HL-60 (cell line): ENCODE measurements at regions not wholly inside any gene's neighbourhood (a gene's known extent, or its start where the extent isn't known, plus 50 kb on each side); places are given as distances from the start of the nearest gene placed in this dataset.

Experiments
- GABPA ChIP-seq: IDR thresholded peaks from 2 replicates; pipeline ENCODE4 v1.6.1; 2012; ENCODE audit warnings: low read depth
- POLR2AphosphoS5 ChIP-seq: IDR thresholded peaks from 2 replicates; pipeline ENCODE4 v1.6.1; 2012; ENCODE audit warnings: low read depth
- TF ChIP-seq, protein P1 (sequence below): IDR thresholded peaks from one replicate; pipeline ENCODE4 v1.5.1; 2011; ENCODE audit warnings: low read length, control low read depth, inconsistent platforms; ENCODE audit not compliant: insufficient read depth
- TF ChIP-seq, protein P2 (sequence below): IDR thresholded peaks from 2 replicates; pipeline ENCODE4 v1.6.1; 2012; ENCODE audit warnings: low read depth; ENCODE audit not compliant: insufficient replicate concordance

DNA sequence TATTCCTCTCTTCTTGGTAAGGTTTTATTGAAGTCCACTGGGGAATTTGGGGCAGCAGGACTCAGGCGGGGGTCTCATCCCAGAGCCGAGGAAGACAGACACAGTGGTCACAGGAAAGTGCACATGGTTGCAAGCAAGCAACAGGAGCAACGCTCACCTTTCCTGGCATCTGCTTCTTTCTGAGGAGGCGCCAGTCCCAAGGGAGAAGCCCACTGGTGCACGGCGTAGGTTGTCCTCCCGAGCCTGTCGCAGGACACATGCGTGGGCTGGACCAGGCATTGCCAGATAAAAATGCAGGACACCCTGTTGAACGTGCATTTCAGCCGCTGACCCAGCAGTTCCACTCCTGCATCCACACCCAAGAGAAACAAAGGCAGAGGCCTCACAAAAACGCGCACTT lies 72.4 kb upstream of the OLFM1 start:
- TF ChIP-seq POLR2AphosphoS5 (no peak), GABPA (no peak)
- TF ChIP-seq, protein P1, sequence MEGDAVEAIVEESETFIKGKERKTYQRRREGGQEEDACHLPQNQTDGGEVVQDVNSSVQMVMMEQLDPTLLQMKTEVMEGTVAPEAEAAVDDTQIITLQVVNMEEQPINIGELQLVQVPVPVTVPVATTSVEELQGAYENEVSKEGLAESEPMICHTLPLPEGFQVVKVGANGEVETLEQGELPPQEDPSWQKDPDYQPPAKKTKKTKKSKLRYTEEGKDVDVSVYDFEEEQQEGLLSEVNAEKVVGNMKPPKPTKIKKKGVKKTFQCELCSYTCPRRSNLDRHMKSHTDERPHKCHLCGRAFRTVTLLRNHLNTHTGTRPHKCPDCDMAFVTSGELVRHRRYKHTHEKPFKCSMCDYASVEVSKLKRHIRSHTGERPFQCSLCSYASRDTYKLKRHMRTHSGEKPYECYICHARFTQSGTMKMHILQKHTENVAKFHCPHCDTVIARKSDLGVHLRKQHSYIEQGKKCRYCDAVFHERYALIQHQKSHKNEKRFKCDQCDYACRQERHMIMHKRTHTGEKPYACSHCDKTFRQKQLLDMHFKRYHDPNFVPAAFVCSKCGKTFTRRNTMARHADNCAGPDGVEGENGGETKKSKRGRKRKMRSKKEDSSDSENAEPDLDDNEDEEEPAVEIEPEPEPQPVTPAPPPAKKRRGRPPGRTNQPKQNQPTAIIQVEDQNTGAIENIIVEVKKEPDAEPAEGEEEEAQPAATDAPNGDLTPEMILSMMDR = no peak
- TF ChIP-seq, protein P2, sequence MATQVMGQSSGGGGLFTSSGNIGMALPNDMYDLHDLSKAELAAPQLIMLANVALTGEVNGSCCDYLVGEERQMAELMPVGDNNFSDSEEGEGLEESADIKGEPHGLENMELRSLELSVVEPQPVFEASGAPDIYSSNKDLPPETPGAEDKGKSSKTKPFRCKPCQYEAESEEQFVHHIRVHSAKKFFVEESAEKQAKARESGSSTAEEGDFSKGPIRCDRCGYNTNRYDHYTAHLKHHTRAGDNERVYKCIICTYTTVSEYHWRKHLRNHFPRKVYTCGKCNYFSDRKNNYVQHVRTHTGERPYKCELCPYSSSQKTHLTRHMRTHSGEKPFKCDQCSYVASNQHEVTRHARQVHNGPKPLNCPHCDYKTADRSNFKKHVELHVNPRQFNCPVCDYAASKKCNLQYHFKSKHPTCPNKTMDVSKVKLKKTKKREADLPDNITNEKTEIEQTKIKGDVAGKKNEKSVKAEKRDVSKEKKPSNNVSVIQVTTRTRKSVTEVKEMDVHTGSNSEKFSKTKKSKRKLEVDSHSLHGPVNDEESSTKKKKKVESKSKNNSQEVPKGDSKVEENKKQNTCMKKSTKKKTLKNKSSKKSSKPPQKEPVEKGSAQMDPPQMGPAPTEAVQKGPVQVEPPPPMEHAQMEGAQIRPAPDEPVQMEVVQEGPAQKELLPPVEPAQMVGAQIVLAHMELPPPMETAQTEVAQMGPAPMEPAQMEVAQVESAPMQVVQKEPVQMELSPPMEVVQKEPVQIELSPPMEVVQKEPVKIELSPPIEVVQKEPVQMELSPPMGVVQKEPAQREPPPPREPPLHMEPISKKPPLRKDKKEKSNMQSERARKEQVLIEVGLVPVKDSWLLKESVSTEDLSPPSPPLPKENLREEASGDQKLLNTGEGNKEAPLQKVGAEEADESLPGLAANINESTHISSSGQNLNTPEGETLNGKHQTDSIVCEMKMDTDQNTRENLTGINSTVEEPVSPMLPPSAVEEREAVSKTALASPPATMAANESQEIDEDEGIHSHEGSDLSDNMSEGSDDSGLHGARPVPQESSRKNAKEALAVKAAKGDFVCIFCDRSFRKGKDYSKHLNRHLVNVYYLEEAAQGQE = no peak
